WTC11 (cell line): ENCODE measurements at regions not wholly inside any gene's neighbourhood (a gene's known extent, or its start where the extent isn't known, plus 50 kb on each side); places are given as distances from the start of the nearest gene placed in this dataset.

Experiments
- ATAC-seq: fragments of 200-7000 bp; cut with Tn5 transposase; 2 replicates; pipeline ENCODE4 v1.10.0; 2021; ENCODE audit warnings: mild to moderate bottlenecking, moderate library complexity
- CTCF ChIA-PET: fragments of 300-600 bp; sonication (Branson Sonifier 250); formaldehyde crosslinking; loops from one replicate; lab custom pipeline; 2021; ENCODE audit warnings: antibody characterized with exemption; lab: Charles Lee
- POLR2A ChIA-PET: fragments of 350-600 bp; sonication (Branson Sonifier 250); formaldehyde crosslinking; loops from one replicate; lab custom pipeline; 2021; ENCODE audit warnings: antibody characterized with exemption; lab: Charles Lee
- DNase-seq: peaks from one replicate; pipeline ENCODE4 v3.0.0; 2021; ENCODE audit warnings: low spot score
- H3K27ac Mint-ChIP-seq: 2 replicates; pipeline ENCODE4 v1.8.0; 2021; ENCODE audit warnings: mixed read lengths
- H3K27me3 Mint-ChIP-seq: 2 replicates; pipeline ENCODE4 v1.8.0; 2021; ENCODE audit warnings: low read depth, mild to moderate bottlenecking, moderate library complexity, mixed read lengths
- H3K36me3 Mint-ChIP-seq: 2 replicates; pipeline ENCODE4 v1.8.0; 2021; ENCODE audit warnings: mixed read lengths
- H3K4me1 Mint-ChIP-seq: 2 replicates; pipeline ENCODE4 v1.8.0; 2022; ENCODE audit warnings: mixed read lengths
- H3K4me3 Mint-ChIP-seq: 2 replicates; pipeline ENCODE4 v1.8.0; 2021; ENCODE audit warnings: mild to moderate bottlenecking, moderate library complexity, mixed read lengths
- H3K9me3 Mint-ChIP-seq: 2 replicates; pipeline ENCODE4 v1.8.0; 2021; ENCODE audit warnings: mixed read lengths
- EMX1 ChIP-seq: fragments of 250-450 bp; sonication (Bioruptor Pico); IDR thresholded peaks from 2 replicates; pipeline ENCODE4 v1.8.0; 2021; ENCODE audit warnings: mild to moderate bottlenecking
- ETV6 ChIP-seq: sonication (generic); formaldehyde crosslinking; IDR thresholded peaks from 2 replicates; pipeline ENCODE4 v1.8.1; 2022; ENCODE audit warnings: mild to moderate bottlenecking, missing genetic modification reagents
- FOXJ3 ChIP-seq: sonication (generic); formaldehyde crosslinking; IDR thresholded peaks from 2 replicates; pipeline ENCODE4 v1.9.0; 2021; ENCODE audit warnings: missing genetic modification reagents, mild to moderate bottlenecking, borderline replicate concordance
- HMGXB4 ChIP-seq: sonication (generic); formaldehyde crosslinking; IDR thresholded peaks from 2 replicates; pipeline ENCODE4 v1.8.1; 2023; ENCODE audit warnings: mild to moderate bottlenecking, moderate library complexity, missing genetic modification reagents
- IRF1 ChIP-seq: sonication (generic); formaldehyde crosslinking; IDR thresholded peaks from 2 replicates; pipeline ENCODE4 v1.8.0; 2023; ENCODE audit warnings: missing genetic modification reagents
- JAZF1 ChIP-seq: fragments of 250-450 bp; sonication (Bioruptor Pico); IDR thresholded peaks from 2 replicates; pipeline ENCODE4 v1.9.0; 2021; ENCODE audit warnings: moderate library complexity, mild to moderate bottlenecking, inconsistent platforms
- JUN ChIP-seq: sonication (generic); formaldehyde crosslinking; IDR thresholded peaks from 2 replicates; pipeline ENCODE4 v1.8.0; 2023; ENCODE audit warnings: mild to moderate bottlenecking, missing genetic modification reagents
- MAX ChIP-seq: sonication (generic); formaldehyde crosslinking; IDR thresholded peaks from 2 replicates; pipeline ENCODE4 v1.8.0; 2022; ENCODE audit warnings: mild to moderate bottlenecking, missing genetic modification reagents
- MLX ChIP-seq: sonication (generic); formaldehyde crosslinking; IDR thresholded peaks from 2 replicates; pipeline ENCODE4 v1.8.1; 2023; ENCODE audit warnings: mild to moderate bottlenecking, missing genetic modification reagents, moderate library complexity
- MYBL2 ChIP-seq: sonication (generic); formaldehyde crosslinking; IDR thresholded peaks from 2 replicates; pipeline ENCODE4 v1.8.1; 2023; ENCODE audit warnings: mild to moderate bottlenecking, moderate library complexity, missing genetic modification reagents
- PRDM15 ChIP-seq: sonication (generic); formaldehyde crosslinking; IDR thresholded peaks from 2 replicates; pipeline ENCODE4 v1.8.0; 2022; ENCODE audit warnings: missing genetic modification reagents
- PRRX2 ChIP-seq: fragments of 250-450 bp; sonication (Bioruptor Pico); IDR thresholded peaks from 2 replicates; pipeline ENCODE4 v1.8.0; 2021; ENCODE audit warnings: mild to moderate bottlenecking
- RELA ChIP-seq: sonication (generic); formaldehyde crosslinking; IDR thresholded peaks from 2 replicates; pipeline ENCODE4 v1.8.1; 2022; ENCODE audit warnings: missing genetic modification reagents, mild to moderate bottlenecking, borderline replicate concordance
- SMAD3 ChIP-seq: sonication (generic); formaldehyde crosslinking; IDR thresholded peaks from 2 replicates; pipeline ENCODE4 v1.8.0; 2022; ENCODE audit warnings: missing genetic modification reagents, mild to moderate bottlenecking, borderline replicate concordance
- SOX15 ChIP-seq: fragments of 250-450 bp; sonication (Bioruptor Pico); IDR thresholded peaks from 2 replicates; pipeline ENCODE4 v1.9.0; 2021; ENCODE audit warnings: mild to moderate bottlenecking
- TEAD1 ChIP-seq: sonication (generic); formaldehyde crosslinking; IDR thresholded peaks from 2 replicates; pipeline ENCODE4 v1.8.0; 2022; ENCODE audit warnings: mild to moderate bottlenecking, missing genetic modification reagents
- USF1 ChIP-seq: sonication (generic); formaldehyde crosslinking; IDR thresholded peaks from 2 replicates; pipeline ENCODE4 v1.8.0; 2022; ENCODE audit warnings: mild to moderate bottlenecking, missing genetic modification reagents
- ZBTB21 ChIP-seq: sonication (generic); formaldehyde crosslinking; IDR thresholded peaks from 2 replicates; pipeline ENCODE4 v1.8.1; 2023; ENCODE audit warnings: mild to moderate bottlenecking, missing genetic modification reagents, borderline replicate concordance
- ZMAT4 ChIP-seq: fragments of 250-450 bp; sonication (Bioruptor Pico); IDR thresholded peaks from 2 replicates; pipeline ENCODE4 v1.9.0; 2021; ENCODE audit warnings: mild to moderate bottlenecking
- ZNF232 ChIP-seq: sonication (generic); formaldehyde crosslinking; IDR thresholded peaks from 2 replicates; pipeline ENCODE4 v1.8.0; 2022; ENCODE audit warnings: mild to moderate bottlenecking, missing genetic modification reagents
- ZNF416 ChIP-seq: fragments of 250-450 bp; sonication (Bioruptor Pico); IDR thresholded peaks from 2 replicates; pipeline ENCODE4 v1.9.0; 2021; ENCODE audit warnings: mild to moderate bottlenecking, inconsistent platforms

GRCh38 chr3:76349715-76350480 lies 564.5 kb upstream of the ZNF717 start (continued):
- TF ChIP-seq FOXJ3 (no peak), HMGXB4 (CRISPR knock-in tag) (no peak), PRDM15 (no peak), ETV6 (CRISPR knock-in tag) (no peak)

GRCh38 chr3:76352051-76352450 lies 566.7 kb upstream of the ZNF717 start:
- Mint-ChIP-seq H3K4me1 (peaks cover 29% of the 10 kb centered on the region), H3K27me3 (no peaks in the 10 kb centered on the region), H3K36me3 (no peaks in the 10 kb centered on the region), H3K27ac (no peak overlapping the region), H3K4me3 (no peak overlapping the region), H3K9me3 (no peaks in the 10 kb centered on the region)
- POLR2A ChIA-PET, result no interaction called here
- no peak for DNase-seq
- no peak for TF ChIP-seq ZMAT4
- no peak for TF ChIP-seq USF1
- TF ChIP-seq JAZF1, result no peak
- no peak for ATAC-seq
- CTCF ChIA-PET, result no interaction called here

GRCh38 chr3:76352511-76353284 lies 567.3 kb upstream of the ZNF717 start:
- DNase-seq (no peak), ATAC-seq (no peak)
- TF ChIP-seq ETV6 (CRISPR knock-in tag) (no peak), RELA (CRISPR knock-in tag) (no peak), PRRX2 (CRISPR knock-in tag) (no peak), TEAD1 (CRISPR knock-in tag) (no peak), SMAD3 (CRISPR knock-in tag) (no peak), ZBTB21 (CRISPR knock-in tag) (no peak), SOX15 (CRISPR knock-in tag) (no peak), MYBL2 (CRISPR knock-in tag) (no peak), EMX1 (no peak), MLX (CRISPR knock-in tag) (no peak), IRF1 (no peak), JUN (CRISPR knock-in tag) (no peak), ZNF232 (CRISPR knock-in tag) (no peak), MAX (CRISPR knock-in tag) (no peak), ZNF416 (no peak)
- POLR2A ChIA-PET, result no interaction called here
- Mint-ChIP-seq H3K36me3 (no peaks in the 10 kb centered on the region), H3K9me3 (no peaks in the 10 kb centered on the region), H3K4me1 (peaks cover 29% of the 10 kb centered on the region), H3K27ac (no peak overlapping the region), H3K4me3 (peak overlapping the region; percentile 13; the same call in 1 of the 2 replicates), H3K27me3 (no peaks in the 10 kb centered on the region)
- CTCF ChIA-PET, result no interaction called here
